AG04450 (cell line): ENCODE measurements at regions not wholly inside any gene's neighbourhood (a gene's known extent, or its start where the extent isn't known, plus 50 kb on each side); places are given as distances from the start of the nearest gene placed in this dataset.

Experiments used
- CTCF ChIA-PET: fragments of 300-600, 350-600 bp; formaldehyde crosslinking; extraction: SDS; loops from one replicate; lab custom pipeline; 2022; ENCODE audit warnings: antibody characterized with exemption, inconsistent platforms; lab: Charles Lee
- POLR2A ChIA-PET: fragments of 350-600 bp; formaldehyde crosslinking; extraction: SDS; loops from one replicate; lab custom pipeline; 2021; ENCODE audit warnings: antibody characterized with exemption, inconsistent platforms; lab: Yijun Ruan, JAX
- DNase-seq: peaks from one replicate; pipeline ENCODE4 v3.0.0-alpha.2; 2011; ENCODE audit warnings: low read depth, low spot score
- H3K27ac ChIP-seq: one replicate; pipeline ENCODE4 v1.5.1; 2012; ENCODE audit warnings: low read depth, low read length, control low read depth
- H3K27me3 ChIP-seq: one replicate; pipeline ENCODE4 v1.6.0; 2012; ENCODE audit warnings: low read length; ENCODE audit not compliant: control insufficient read depth, insufficient read depth
- H3K4me3 ChIP-seq: 2 replicates; pipeline ENCODE4 v1.5.1; 2011; ENCODE audit warnings: mild to moderate bottlenecking, low read depth, low read length, control low read depth
- H3K9me3 ChIP-seq: 2 replicates; pipeline ENCODE4 v1.5.1; 2012; ENCODE audit warnings: low read length; ENCODE audit not compliant: control insufficient read depth, insufficient read depth
- CTCF ChIP-seq: IDR thresholded peaks from 2 replicates; pipeline ENCODE4 v1.5.1; 2011; ENCODE audit warnings: low read depth, low read length, control low read depth, inconsistent platforms

GRCh38 chr12:15272376-15272775 lies 49.9 kb upstream of the PTPRO start:
- no peak for TF ChIP-seq CTCF
- DNase-seq = no peak
- Histone ChIP-seq H3K9me3 (no peaks in the 10 kb centered on the region), H3K27me3 (no peaks in the 10 kb centered on the region), H3K4me3 (no peak overlapping the region), H3K27ac (no peak overlapping the region)
- ChIA-PET POLR2A (interaction anchor here (1.2 kb wide), 1 partner anchor 501 kb away, joined by 4 read pairs; a partner anchor contains a TSS), CTCF (interaction anchor here (0.7 to 1.8 kb wide), 4 partner anchors 51 to 318 kb away, joined by 3 to 13 read pairs (median 4); partner anchors contain the start of gene RERG)
